ENCODE measurements at regions not wholly inside any gene's neighbourhood (a gene's known extent, or its start where the extent isn't known, plus 50 kb on each side); places are given as distances from the start of the nearest gene placed in this dataset.
"Not testable (repeated sequence)": the region's sequence is repeated elsewhere in the genome, so short reads cannot be mapped to it uniquely, and the experiment has no call there.

DNA sequence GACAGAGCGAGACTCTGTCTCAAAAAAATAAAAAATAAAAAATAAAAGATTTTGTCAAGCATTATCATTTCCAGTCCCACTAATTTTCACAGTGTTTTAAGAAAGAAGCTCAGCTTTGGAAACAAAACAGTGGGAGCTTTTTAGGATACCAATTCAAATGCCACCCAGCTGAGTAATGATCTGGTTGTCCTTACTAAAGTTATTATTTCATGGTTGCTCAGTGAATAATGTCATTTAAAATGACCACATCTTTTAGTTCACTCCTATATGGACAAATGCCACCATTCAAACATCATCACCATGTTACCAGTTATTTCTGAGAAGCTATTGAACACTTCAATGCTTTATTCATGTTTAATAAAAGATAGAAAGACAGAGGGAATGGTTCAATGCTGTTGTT, 365.0 kb downstream of the CCER1 start:
- DNase-seq, result no peak

DNA sequence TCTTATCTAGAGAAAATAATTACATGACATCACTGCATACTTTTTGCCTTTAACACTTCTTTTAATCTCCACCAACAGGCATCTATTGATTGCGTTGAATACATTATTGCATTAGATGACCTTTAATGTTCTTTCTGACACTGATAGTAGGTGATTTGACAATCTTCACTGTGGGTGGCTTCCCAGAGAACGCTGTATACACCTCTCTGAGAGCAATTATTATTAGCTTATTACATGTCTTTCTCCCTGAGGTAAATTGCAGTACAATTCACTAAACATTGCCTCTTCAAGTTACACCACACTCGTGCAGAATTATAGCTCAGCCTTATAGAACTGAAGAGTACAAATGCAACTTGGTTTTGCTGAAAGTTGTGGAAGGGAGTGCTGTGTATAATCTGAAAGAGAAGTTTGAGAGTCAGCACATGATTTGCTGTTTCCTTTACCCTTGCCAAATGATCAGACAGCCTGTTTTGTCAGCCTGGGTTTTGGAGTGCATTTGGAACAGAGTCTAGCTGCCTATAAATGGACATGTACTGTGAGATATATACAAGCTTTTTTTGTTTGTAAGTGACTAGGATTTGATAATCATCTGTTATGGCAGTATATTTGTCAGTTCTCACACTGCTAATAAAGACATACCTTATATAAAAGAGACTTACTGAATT, 369.2 kb downstream of the CCER1 start:
- no peak for DNase-seq

DNA sequence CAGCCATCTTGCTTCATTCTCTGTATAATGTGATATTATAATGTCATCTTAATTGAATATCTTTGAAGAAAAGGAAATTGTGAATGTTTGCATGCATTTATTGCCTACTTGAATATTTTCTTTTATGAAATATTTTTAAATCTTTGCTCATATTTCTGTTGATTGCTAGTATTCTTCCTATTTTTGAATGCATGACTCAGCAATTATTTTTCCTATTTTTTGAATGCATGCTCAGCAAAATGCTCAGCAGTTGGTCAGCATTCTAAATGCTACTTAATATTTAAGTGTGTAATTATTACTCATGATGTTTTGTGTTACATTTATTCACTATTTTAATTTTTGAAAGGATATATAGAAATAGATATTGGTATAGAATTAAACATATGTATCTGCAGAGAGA, 378.3 kb downstream of the CCER1 start:
- DNase-seq, result no peak

DNA sequence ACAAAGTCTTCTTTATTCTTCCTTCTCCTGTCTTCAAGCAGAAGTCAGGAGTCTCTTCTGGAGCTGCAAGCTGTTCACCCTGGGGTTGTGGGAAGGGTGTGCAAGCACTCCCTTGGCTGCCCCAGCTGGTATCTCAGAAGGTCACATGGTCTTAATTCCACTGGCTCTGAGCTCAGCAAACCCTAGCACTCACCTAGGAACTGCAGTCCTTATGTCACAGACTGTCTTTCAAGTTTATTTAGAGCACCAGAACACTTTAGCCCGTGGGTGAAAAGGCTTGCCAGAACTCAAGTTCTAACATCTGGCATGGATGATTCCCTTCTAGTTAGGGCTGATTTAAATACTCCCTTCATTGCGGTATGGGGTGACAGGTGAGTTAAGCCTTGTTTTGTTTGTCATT, 379.0 kb downstream of the CCER1 start:
- no peak for DNase-seq

DNA sequence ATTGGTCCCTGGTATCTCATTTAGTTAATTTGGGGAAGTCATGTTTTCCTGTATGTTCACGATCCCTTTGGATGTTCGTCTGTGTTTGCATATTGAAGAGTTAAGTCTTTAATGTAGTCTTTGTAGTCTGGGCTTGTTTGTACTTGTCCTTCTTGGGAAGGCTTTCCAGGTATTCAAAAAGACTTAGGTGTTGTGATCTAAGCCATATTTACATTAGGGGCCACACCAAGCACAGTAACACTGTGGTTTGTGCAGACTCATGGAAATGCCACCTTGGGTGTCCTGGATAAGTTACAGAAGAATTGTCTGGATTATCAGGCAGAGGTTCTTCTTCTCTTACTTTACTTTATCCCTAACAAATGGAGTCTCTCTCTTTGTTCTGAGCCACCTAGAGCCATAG, 380.3 kb downstream of the CCER1 start:
- no peak for DNase-seq

DNA sequence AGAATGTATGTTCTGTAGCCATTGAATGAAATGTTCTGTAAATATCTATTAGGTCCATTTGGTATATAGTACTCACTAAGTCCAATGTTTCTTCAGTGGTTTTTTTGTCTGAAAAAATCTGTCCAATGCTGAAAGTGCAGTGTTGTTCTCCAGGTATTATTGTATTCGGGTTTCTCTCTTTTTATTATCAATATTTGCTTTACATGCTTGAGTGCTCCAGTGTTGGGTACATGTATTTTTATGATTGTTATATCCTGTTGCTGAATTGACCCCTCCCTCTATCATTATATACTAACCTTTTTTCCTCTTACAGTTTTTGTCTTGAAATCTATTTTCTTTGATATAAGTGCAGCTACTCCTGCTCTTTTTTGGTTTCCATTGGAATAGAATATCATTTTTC, 382.2 kb downstream of the CCER1 start:
- DNase-seq, result no peak

DNA sequence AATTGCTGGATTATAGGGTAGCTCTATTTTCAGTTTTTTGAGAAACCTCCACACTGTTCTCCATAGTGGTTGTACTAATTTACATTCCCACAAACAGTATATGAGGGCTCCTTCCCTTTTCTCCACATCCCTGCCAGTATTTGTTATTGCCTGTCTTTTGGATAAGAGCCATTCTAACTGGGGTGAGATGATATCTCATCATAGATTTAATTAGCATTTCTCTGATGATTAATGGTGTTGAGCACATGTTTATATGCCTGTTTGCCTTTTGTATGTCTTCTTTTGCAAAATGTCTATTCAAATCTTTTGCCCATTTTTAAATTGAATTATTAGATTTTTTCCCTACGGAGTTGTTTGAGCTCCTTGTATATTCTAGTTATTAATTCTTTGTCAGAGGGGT, 385.3 kb downstream of the CCER1 start:
- no peak for DNase-seq

DNA sequence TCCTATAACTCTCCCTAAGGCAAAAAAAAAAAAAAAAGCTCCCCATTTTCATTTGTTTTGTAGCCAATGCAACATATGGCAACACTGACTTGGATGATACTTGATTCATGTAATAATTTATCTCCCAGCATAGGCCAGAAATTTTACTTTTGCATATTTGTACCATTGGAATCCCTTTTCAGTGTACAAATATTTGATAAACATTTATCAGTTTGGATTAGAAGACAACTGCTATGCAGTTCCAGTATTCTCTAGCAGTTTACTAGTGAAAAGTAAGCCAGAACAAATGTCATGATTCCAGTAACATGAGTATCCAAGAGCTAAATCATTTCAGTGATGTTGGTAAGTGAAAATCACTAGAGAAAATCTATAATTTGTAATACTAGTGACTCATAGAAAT, 392.3 kb downstream of the CCER1 start:
- DNase-seq, result no peak

DNA sequence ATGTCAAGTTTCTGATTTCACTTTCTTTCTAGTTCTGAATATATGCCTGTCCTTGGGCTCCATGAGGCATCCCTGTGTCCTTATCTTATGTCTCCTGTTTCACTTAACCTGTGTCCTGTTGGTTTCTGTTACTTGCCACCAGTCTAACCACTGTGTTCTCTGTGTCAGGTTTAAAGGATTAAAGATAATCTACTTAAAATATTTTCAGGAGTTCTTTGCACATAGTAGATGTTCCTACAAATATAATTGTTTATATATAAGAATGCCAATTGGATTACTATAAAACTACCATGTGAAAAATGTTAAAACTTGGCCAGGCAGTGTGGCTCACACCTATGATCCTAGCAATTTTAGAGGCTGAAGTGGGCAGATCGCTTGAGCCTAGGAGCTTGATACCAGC, 406.4 kb downstream of the CCER1 start:
- no peak for DNase-seq

DNA sequence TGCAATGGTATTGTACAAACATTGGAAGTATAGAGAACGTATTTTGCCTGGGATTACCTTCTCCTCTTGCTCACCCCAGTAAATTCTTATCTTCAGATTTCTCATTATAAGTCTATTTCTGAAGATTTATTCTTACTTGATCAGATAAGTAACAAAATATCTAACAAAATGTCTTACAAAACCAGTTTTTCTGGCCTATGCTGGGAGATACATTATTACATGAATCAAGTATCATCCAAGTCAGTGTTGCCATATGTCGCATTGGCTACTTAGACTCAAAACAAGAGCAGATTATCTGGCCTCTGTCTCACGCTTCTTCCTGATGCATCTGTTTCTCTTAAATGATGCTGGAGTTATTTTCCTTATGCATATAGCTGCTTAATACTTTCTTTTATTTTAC, 408.5 kb downstream of the CCER1 start:
- no peak for DNase-seq

DNA sequence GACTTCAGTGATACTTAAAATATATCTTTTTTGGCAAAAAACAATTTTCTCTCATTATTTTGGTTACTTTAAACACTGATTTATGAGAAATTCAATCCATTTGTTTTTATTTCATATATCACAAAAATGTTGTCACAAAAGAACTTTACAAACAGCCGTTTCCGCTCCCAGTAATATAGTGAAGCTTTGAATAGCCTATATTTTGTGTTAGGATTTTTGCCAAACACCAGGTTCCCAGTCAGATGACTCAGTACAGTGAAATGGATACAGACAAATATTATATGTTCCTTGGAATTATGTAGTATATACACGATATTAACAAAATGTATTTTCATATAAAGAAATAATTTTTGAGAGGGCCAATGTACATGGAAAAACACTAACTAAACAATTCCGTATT, 411.1 kb downstream of the CCER1 start:
- DNase-seq, result no peak

DNA sequence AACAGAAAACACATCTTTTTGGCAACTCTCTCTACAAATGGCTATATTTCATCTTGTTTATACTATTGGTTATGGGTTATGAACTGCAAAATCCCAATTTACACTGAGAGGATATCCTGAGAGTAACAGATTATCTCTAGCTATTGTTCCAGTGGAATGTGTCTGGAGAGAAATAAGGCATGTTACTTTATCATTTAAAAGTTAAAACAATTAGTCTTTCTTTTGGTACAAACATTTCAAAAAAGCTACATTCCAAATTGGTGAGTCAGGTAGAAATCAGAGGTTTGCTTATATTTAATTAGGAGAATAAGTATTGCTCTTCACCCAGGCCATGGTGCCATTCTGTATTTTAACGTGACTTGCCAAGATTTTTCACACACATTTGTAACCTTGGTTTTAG, 411.6 kb downstream of the CCER1 start:
- DNase-seq, result no peak

DNA sequence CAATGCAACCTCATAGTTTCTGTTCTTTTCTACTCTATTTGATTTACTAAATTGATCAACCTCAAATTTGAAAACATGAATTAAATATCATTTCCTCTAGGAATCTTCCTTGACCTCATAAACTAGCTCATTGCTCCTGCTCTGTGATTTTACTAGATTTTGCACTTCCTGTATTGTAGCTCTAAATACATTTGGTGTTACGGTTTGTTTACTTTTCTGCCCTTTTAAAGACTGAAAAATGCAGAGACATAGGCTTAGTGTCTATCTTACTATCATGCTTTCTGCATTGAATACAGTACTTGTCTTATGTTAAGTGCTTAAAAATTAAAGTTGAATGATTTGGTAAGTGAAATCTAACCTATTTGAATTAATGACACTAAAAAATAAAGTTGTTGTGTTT, 412.1 kb downstream of the CCER1 start:
- DNase-seq, result not testable (repeated sequence)

DNA sequence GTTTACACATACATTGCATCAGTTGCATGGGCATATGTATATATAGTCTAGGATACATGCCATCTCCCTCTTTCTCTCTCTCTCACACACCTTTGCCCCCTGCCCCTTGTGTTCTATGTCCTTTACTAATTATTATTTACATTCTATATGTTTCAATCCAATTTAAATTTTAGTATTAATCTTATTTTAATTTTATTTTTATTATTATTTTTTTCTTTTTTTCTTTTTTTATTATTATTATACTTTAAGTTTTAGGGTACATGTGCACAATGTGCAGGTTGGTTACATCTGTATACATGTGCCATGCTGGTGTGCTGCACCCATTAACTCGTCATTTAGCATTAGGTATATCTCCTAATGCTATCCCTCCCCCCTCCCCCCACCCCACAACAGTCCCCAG, 421.1 kb downstream of the CCER1 start:
- not testable (repeated sequence) for DNase-seq

DNA sequence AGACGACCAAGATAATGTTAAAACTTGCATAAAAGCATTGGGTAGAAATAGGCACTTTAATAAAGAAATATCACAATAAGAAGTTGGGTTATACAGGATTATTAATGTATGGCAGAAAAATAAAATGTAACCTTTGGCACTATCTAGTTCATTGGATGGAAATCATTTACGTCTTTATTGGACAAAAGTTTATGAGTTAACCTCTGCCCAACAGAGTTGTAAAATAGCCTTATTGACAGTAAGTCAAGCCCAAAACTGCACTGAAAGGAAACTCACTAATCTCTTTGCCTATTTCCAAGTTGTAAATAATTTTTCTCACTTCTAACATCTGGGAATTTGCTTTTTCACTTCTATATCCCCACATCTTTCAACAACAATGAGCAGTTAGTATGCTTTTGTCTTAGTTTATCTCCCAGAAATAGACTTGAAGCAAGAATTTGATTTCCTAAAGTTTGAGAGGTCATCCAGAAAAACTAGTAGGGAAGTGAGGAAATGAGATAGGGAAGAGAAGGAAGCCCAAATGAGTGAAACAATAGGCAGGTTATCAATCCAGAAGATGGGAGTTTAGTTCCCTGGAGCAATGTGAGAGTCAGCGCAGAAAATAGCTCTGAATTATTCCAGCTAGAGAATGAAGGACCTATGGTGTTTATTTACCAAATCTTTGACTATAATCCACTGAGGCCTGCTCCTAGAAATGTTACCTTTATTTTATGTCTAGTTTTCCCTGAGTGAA, 434.8 kb downstream of the CCER1 start:
- no peak for DNase-seq

DNA sequence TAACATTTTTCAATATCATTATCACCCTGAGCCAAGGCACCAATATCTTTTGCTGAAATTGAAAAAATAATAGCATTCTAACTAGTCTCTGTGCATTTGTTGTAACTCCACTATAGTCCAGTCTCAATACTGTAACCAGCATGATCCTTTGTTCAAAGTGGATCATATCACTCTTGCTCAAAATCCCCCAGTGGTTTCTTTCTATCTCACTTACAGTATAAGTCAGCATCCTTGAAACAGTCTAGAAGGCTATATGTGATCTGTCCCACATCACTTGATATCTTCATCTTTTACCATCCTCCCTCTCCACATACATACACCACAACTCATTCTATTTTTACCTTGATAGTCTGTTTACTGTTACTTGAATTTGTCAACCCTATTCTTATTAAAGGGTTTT, 435.7 kb downstream of the CCER1 start:
- no peak for DNase-seq

DNA sequence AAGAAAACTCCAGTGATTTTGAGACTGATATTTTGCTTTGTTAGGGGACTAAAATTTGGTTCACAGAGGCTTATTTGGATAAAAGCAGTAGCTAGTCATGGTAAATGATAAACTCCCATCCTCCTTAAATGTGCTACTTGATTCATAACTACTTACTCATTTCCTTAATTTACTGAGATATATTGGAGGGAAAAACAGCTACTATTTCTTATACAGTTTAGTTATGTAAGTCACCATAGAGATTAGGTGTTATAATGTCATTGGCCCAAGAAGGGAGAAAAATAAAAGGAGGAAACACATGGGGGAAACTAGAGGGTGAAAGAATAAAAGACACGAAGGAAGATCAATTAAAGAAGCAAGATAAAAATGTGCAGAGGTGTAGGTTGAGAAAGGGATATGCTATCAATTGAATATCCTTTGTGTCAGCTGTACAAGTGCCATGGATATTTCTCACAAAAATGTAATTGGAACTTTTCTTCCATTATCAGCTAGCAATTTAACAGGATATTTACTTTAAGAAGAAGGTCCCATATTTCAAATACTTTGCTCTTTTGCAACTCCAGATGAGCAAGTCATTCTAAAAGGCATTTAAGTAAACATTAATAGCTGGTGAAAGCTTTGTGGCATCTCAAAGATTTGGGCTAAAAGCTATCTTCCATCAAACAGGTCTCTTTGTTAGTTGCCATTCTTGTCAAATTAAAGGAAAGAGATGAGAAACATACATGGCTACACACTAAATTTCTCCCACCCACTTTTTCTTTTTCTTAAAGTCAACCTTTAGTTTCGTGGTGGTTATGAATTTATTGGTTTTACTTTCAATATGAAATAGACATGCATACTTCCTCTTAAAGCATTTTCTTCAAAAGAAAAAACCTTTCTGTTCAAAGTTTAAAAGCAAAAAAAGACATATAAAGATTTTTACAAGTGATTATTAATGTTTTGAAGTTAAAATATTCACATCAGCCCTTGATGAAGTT, 439.5 kb downstream of the CCER1 start:
- DNase-seq, result no peak

DNA sequence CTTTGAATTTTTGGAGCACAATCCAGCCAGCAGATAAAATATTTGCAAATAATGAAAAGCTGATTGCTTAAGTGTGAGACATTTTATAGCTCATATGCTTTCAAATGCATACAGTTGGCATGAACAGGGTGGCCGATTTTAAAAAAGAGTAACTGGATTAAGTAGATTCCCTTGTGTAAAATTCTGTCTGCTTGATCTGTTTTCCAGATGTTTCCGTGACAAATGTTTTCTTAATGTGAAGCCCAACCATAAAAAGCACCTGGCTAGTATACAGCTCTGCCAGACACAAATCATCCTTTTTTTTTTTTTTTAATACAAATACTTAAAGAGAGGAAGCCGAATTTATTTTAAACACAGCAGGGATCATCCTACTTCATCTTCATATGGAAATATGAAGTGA, 440.7 kb downstream of the CCER1 start:
- DNase-seq, result no peak

DNA sequence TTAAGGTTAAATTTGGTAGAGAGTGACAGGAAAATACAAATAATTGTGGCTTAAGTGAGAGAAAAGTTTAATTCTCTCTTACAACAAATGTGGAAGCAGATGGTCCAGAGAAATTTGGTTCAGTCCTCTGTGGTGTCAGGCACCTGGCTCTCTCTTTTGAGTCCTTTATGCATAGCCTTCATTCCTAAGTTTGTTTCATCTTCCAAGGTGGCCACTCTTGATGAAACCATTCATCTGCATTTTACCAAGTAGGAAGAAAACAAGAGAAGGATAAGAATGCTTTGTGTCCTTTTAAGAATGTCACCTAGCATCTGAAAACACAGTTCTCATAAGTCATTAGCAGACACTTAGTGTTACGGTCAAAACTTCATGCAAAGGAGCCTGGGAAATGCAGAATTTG, 442.5 kb downstream of the CCER1 start:
- no peak for DNase-seq

DNA sequence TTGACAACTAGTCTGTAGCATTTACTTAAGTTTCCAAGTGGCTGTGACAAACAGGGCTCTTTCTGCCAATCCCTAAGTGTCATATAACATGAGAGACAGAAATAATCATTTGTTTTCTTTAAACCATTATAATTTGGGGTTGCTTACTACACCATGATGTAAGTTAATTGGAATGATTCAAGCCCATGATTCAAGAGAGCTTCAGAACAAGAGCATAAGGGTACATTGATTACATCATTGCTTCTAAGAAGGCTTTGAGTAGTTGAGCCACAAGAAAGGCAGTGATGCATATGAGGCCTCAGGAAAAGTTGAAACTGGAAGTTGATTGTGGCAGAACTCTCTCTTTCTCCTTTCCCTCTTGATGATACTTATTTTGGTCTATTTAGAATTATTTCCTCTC, 444.0 kb downstream of the CCER1 start:
- DNase-seq, result no peak

DNA sequence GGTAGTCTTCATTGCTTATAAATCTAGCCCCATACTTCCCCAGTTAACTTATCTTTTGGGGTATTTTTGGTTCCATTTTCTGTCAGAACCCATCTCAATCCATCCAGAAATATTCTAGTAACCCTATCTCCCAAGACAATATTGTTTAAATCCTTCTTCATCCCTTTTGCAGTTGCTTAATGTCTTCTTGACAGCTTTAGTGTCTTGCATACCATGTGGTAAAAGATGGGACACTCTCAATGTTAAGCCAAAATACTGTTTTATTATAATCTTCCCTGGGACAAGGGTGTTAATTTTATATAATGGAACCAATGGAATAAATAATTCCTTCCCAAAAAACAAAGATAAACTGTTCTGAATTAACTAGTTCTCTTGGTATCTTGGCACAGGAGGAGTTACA, 450.2 kb downstream of the CCER1 start:
- no peak for DNase-seq

DNA sequence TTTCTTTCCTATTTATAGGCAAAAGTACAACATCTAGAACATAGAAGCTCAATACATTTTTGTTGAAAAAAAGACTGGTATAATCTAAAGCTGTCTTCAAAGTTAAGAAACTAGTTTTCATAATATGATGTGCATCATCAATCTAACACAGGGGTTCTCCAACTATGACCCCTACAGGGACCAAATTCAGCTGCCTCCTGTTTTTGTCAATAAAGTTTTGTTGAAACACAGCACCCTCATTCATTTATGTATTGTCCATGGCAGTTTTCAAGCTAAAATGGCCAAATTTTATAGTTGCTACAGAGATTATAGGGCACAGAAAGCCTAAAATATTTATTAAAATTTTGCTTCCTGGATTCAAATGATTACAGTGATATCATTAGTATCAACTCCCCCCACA, 452.9 kb downstream of the CCER1 start:
- DNase-seq, result no peak

DNA sequence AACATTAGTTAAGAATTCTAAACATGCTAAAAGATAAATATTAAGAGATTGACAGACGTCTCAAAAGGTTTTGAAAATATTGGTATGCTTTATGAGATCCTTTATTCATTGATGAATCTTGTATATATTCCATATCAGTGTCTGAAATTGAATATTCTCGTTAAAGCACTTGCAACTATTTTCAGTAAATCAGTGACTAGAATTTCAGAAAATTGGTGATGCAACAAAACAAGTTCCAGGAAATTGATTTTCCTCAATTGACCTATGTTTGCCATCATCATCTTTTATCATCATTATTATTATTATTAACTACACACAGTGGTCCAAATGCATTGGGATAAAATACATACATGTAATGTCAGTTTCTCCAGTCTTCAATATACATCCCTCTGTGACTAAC, 453.6 kb downstream of the CCER1 start:
- no peak for DNase-seq

DNA sequence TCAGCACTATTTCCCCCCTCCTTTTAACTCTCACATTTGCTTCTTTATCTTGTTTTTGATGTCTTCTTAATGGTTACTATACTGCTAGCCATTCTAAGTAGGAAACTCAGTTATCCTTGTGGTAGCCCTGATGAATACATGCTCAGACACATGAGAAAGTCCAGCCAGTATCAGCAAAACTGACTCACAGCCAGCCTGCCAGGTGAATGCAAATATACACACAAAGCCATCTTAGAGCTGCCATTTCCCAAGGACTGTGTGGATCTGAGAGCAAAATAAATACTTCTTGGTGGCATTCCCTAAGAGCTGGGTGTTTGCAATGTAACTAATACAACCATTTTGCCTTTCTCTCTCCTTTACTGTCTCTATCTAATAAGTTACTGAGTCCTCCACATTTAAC, 455.2 kb downstream of the CCER1 start:
- DNase-seq, result no peak

Measured in activated CD8-positive, alpha-beta memory T cell treated with anti-CD3 and anti-CD28 coated beads, Interleukin-2, amount 50 U/mL, for 48 hours (primary cell).